ENCODE measurements at regions not wholly inside any gene's neighbourhood (a gene's known extent, or its start where the extent isn't known, plus 50 kb on each side); places are given as distances from the start of the nearest gene placed in this dataset.

DNA sequence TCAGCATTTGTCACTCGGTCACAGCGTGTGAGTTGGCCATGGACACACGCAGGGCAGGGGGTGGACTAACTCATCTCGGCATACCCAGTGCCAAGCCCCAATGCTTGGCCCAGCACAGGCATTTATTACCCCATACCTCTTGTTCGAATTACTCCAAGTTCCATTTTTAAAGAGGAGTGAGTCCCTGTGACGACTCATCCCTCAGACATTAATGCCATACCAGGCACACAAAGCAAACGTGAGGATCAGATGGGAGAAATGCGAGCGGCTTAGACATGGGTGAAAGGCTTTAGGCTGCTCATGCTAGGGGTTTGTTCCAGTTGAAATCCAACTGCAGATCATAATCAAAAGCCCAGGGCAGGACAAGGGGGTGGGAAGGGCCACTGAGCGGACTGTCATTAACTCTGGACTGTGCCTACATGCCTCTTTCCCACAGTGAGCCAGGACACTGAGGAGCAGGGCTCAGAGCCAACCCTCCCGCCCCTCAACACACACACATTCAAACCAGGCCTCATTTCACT, 118.5 kb upstream of the NGF start:
- TF ChIP-seq, protein P1, sequence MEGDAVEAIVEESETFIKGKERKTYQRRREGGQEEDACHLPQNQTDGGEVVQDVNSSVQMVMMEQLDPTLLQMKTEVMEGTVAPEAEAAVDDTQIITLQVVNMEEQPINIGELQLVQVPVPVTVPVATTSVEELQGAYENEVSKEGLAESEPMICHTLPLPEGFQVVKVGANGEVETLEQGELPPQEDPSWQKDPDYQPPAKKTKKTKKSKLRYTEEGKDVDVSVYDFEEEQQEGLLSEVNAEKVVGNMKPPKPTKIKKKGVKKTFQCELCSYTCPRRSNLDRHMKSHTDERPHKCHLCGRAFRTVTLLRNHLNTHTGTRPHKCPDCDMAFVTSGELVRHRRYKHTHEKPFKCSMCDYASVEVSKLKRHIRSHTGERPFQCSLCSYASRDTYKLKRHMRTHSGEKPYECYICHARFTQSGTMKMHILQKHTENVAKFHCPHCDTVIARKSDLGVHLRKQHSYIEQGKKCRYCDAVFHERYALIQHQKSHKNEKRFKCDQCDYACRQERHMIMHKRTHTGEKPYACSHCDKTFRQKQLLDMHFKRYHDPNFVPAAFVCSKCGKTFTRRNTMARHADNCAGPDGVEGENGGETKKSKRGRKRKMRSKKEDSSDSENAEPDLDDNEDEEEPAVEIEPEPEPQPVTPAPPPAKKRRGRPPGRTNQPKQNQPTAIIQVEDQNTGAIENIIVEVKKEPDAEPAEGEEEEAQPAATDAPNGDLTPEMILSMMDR (IDR thresholded peaks at IDR 0.05; ENCODE audit: low read length), result no peak
- no peak for TF ChIP-seq EZH2 (IDR thresholded peaks at IDR 0.05; ENCODE audit: borderline replicate concordance, low read length)

All from OCI-LY1 (cell line).